ENCODE measurements at regions not wholly inside any gene's neighbourhood (a gene's known extent, or its start where the extent isn't known, plus 50 kb on each side); places are given as distances from the start of the nearest gene placed in this dataset.

- Histone ChIP-seq H3K9me3 (ENCODE audit: control insufficient read depth, low read depth, low read length) (no peaks in the 10 kb centered on the region), H4K20me1 (ENCODE audit: control insufficient read depth, extremely low read depth, insufficient read depth, low read length) (no peaks in the 10 kb centered on the region), H3K79me2 (ENCODE audit: control insufficient read depth, insufficient read depth, low read length) (no peaks in the 10 kb centered on the region), H3K9ac (ENCODE audit: control insufficient read depth, extremely low read depth, insufficient read depth, low read length) (no peak overlapping the region), H3K9me1 (ENCODE audit: control insufficient read depth, extremely low read depth, insufficient read depth, low read length) (no peaks in the 10 kb centered on the region), H3K4me1 (ENCODE audit: control insufficient read depth, extremely low read depth, insufficient read depth, low read length) (no peaks in the 10 kb centered on the region), H3K4me3 (ENCODE audit: control insufficient read depth in 2 of 3, extremely low read depth in 1 of 3, insufficient read depth in 2 of 3, low read depth in 1 of 3, low read length in 3 of 3) (no peak overlapping the region), H3K36me3 (ENCODE audit: control insufficient read depth in 2 of 2, extremely low read depth in 1 of 2, insufficient read depth in 2 of 2, low read length in 2 of 2) (no peaks in the 10 kb centered on the region), H2AFZ (ENCODE audit: control insufficient read depth, low read length) (no peak overlapping the region), H3K27me3 (ENCODE audit: control insufficient read depth, extremely low read depth, insufficient read depth, low read length) (peaks cover 7% of the 10 kb centered on the region), H3K4me2 (ENCODE audit: control insufficient read depth, extremely low read depth, insufficient read depth, low read depth, low read length) (no peak overlapping the region), H3K27ac (ENCODE audit: control insufficient read depth, insufficient read depth, low read length) (no peak overlapping the region)
- FAIRE-seq (no peak), DNase-seq (ENCODE audit: low read depth, low spot score) (no peak)
- TF ChIP-seq CTCF (optimal IDR thresholded peaks at IDR 0.05 in 1 of 3, IDR thresholded peaks at IDR 0.05 in 1 of 3, conservative IDR thresholded peaks at IDR 0.05 in 1 of 3; ENCODE audit: extremely low read depth in 1 of 3, insufficient read depth in 2 of 3, low read length in 3 of 3) (no peak), EZH2 (IDR thresholded peaks at IDR 0.05; ENCODE audit: low read length) (no peak)
- dilution Hi-C loops (cut with MboI; ENCODE audit: extremely low pct_ligation_motif_present, low sequenced_read_pairs) = no loop called here
These were observed 75.5 kb upstream of the RET start for GRCh38 chr10:43001427-43001795.

GRCh38 chr10:43002596-43002995, 74.3 kb upstream of the RET start:
- Histone ChIP-seq H3K27ac (ENCODE audit: control insufficient read depth, insufficient read depth, low read length) (no peak overlapping the region), H3K4me1 (ENCODE audit: control insufficient read depth, extremely low read depth, insufficient read depth, low read length) (no peaks in the 10 kb centered on the region), H2AFZ (ENCODE audit: control insufficient read depth, low read length) (no peak overlapping the region), H3K9ac (ENCODE audit: control insufficient read depth, extremely low read depth, insufficient read depth, low read length) (no peak overlapping the region), H3K4me3 (ENCODE audit: control insufficient read depth in 2 of 3, extremely low read depth in 1 of 3, insufficient read depth in 2 of 3, low read depth in 1 of 3, low read length in 3 of 3) (no peak overlapping the region), H4K20me1 (ENCODE audit: control insufficient read depth, extremely low read depth, insufficient read depth, low read length) (no peaks in the 10 kb centered on the region), H3K79me2 (ENCODE audit: control insufficient read depth, insufficient read depth, low read length) (no peaks in the 10 kb centered on the region), H3K36me3 (ENCODE audit: control insufficient read depth in 2 of 2, extremely low read depth in 1 of 2, insufficient read depth in 2 of 2, low read length in 2 of 2) (no peaks in the 10 kb centered on the region), H3K9me1 (ENCODE audit: control insufficient read depth, extremely low read depth, insufficient read depth, low read length) (no peaks in the 10 kb centered on the region), H3K4me2 (ENCODE audit: control insufficient read depth, extremely low read depth, insufficient read depth, low read depth, low read length) (no peak overlapping the region), H3K27me3 (ENCODE audit: control insufficient read depth, extremely low read depth, insufficient read depth, low read length) (peaks cover 7% of the 10 kb centered on the region), H3K9me3 (ENCODE audit: control insufficient read depth, low read depth, low read length) (no peaks in the 10 kb centered on the region)
- FAIRE-seq (no peak), DNase-seq (ENCODE audit: low read depth, low spot score) (no peak)
- dilution Hi-C loops (cut with MboI; ENCODE audit: extremely low pct_ligation_motif_present, low sequenced_read_pairs) = no loop called here
- TF ChIP-seq CTCF (optimal IDR thresholded peaks at IDR 0.05 in 1 of 3, IDR thresholded peaks at IDR 0.05 in 1 of 3, conservative IDR thresholded peaks at IDR 0.05 in 1 of 3; ENCODE audit: extremely low read depth in 1 of 3, insufficient read depth in 2 of 3, low read length in 3 of 3) (no peak), EZH2 (IDR thresholded peaks at IDR 0.05; ENCODE audit: low read length) (no peak)
